HFF-Myc (cell line): ENCODE measurements at regions not wholly inside any gene's neighbourhood (a gene's known extent, or its start where the extent isn't known, plus 50 kb on each side); places are given as distances from the start of the nearest gene placed in this dataset.

ENCODE experiments used
- DNase-seq: peaks from one replicate; pipeline ENCODE4 v3.0.0-alpha.2; 2011; ENCODE audit warnings: low read depth; ENCODE audit errors: extremely low read depth
- H3K4me3 ChIP-seq: replicated peaks from 2 replicates; pipeline ENCODE4 v1.5.1; 2011; ENCODE audit warnings: low read depth, mild to moderate bottlenecking, control low read depth, low read length
- TF ChIP-seq, protein P1 (sequence below): IDR thresholded peaks from 2 replicates; pipeline ENCODE4 v1.5.1; 2012; ENCODE audit warnings: mild to moderate bottlenecking, low read depth, low read length, control low read depth; ENCODE audit errors: missing control alignments

DNA sequence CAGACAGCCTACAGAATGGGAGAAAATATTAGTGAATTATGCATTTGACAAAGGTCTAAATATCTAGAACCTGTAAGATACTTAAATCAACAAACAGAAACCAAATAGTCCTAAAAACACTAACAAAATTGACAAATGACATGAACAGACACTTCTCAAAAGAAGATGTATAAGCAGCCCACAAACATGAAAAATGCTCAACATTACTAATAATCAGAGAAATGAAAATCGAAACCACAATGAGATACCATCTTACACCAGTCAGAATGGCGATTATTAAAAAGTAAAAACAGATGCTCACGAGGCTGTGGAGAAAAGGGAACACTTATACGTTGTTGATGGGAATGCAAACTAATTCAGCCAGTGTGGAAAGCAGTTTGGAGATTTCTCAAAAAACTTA lies 1186.8 kb downstream of the DTWD2 start:
- no peak overlapping the region for H3K4me3 ChIP-seq
- DNase-seq, result no peak
- TF ChIP-seq, protein P1, sequence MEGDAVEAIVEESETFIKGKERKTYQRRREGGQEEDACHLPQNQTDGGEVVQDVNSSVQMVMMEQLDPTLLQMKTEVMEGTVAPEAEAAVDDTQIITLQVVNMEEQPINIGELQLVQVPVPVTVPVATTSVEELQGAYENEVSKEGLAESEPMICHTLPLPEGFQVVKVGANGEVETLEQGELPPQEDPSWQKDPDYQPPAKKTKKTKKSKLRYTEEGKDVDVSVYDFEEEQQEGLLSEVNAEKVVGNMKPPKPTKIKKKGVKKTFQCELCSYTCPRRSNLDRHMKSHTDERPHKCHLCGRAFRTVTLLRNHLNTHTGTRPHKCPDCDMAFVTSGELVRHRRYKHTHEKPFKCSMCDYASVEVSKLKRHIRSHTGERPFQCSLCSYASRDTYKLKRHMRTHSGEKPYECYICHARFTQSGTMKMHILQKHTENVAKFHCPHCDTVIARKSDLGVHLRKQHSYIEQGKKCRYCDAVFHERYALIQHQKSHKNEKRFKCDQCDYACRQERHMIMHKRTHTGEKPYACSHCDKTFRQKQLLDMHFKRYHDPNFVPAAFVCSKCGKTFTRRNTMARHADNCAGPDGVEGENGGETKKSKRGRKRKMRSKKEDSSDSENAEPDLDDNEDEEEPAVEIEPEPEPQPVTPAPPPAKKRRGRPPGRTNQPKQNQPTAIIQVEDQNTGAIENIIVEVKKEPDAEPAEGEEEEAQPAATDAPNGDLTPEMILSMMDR, result no peak

DNA sequence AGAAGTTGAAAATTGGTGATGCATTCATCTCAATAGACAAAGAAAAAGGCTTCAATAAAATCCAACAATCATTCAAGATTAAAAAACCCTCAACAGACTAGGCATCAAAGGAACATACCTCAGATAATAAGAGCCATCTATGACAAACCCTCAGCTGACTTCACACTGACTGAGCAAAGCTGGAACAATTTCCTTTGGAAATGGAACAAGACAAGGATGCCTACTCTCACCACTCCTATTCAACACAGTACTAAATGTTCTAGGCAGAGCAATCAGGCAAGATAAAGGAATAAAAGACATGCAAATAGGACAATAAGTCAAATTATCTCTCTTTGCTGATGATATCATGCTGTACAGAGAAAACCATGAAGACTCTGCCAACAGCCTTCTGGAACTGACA lies 1188.1 kb downstream of the DTWD2 start:
- TF ChIP-seq, protein P1, result no peak
- no peak for DNase-seq
- no peak overlapping the region for H3K4me3 ChIP-seq

DNA sequence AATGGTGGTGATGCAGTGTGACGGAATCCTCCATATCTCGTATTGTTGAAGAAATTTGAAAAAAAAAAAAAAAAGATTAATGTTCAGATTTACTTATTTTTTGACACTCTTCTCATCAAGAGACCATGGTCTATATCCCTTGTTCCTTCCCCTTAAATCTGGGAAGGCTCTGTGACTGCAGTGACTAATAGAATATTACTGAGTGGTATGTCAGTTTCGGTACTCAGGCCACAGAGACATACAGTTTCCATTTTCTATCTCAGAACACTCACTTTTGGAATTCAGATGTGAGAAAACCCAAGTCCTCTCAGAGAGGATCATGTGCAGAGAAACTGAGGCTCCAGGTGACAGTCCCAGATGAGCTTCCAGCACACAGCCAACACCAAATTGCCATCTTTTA lies 1193.5 kb downstream of the DTWD2 start:
- DNase-seq, result no peak
- TF ChIP-seq, protein P1, result no peak
- H3K4me3 ChIP-seq, result no peak overlapping the region

DNA sequence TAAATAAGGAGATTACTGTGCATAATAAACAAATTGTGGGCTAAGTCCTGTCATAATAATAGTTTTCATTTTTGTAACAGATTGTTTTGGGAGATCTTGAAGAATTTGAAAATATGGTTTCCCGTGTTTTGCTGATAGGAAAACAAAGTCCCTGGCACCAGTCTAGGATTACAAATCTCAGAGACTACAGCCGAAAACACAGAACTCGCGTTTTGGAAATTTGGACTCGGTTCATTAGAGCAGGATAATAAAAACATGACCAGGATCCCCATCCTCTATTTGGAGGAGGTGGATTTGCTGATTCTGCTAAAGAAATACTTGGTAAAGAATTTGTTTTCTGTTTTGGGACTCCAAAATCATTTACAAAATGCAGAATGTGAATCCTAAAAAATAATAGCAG lies 1194.4 kb downstream of the DTWD2 start:
- TF ChIP-seq, protein P1, result no peak
- no peak overlapping the region for H3K4me3 ChIP-seq
- DNase-seq, result no peak

DNA sequence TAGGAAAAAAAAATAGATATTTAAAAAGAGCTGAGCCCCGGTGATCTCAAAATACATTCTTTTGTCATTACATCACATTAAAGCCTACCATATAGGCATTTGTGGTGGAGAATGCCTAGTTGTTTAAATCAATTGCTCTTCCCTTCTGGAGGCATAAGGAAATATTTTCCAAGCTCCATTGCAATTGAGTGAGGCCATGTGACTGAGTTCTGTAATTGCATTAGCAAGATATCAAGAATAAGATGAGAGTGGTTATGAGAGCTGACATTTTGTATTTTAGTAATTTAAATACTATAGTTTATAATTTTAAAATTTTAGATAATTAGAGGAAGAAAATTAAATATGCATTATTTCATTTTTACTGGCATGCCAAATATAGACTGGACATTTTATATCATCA lies 1195.9 kb downstream of the DTWD2 start:
- TF ChIP-seq, protein P1, result no peak
- DNase-seq, result no peak
- no peak overlapping the region for H3K4me3 ChIP-seq

DNA sequence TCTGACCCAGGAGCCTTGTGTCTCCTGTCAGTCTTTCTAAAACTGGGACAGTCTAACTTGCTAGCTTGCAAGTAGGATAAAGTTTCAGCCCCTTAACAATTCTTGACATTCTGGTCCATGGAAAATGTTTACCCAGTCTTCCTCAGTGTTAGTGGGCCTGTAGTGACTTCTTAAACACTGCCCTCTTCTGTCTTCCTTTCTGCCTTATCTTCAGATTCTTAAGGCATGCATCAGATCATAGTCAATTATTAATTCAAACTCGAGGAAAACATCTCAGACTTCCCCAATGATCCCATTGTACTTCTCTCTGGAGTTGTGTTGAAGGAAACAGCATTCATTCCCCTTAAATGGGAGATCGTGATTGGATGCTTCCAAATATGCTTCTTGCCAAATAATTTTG lies 1199.8 kb downstream of the DTWD2 start:
- DNase-seq, result no peak
- H3K4me3 ChIP-seq, result no peak overlapping the region
- TF ChIP-seq, protein P1, result no peak

DNA sequence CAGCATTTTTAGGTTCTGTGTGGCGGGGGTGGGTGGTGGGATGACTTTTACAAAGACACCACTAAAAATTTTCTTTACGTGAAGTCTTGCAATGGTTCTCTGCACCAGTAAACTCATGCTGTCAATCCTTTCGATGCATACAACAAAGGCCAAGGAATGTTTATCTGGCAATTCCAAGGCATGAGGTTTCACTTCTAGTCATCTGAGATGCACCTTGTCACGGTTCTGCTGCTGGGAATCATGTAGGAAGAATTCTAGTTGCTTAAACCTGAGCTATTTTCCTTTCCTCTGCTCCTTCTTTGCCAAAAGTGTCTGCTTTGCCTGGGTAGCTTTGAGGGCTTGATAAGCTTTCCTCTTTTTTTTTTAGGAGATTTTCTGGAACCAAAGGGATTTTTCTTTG lies 1204.5 kb upstream of the SEMA6A start:
- TF ChIP-seq, protein P1, result no peak
- H3K4me3 ChIP-seq, result no peak overlapping the region
- DNase-seq, result no peak
